ENCODE measurements at regions not wholly inside any gene's neighbourhood (a gene's known extent, or its start where the extent isn't known, plus 50 kb on each side); places are given as distances from the start of the nearest gene placed in this dataset.
"Not testable (repeated sequence)": the region's sequence is repeated elsewhere in the genome, so short reads cannot be mapped to it uniquely, and the experiment has no call there.

DNA sequence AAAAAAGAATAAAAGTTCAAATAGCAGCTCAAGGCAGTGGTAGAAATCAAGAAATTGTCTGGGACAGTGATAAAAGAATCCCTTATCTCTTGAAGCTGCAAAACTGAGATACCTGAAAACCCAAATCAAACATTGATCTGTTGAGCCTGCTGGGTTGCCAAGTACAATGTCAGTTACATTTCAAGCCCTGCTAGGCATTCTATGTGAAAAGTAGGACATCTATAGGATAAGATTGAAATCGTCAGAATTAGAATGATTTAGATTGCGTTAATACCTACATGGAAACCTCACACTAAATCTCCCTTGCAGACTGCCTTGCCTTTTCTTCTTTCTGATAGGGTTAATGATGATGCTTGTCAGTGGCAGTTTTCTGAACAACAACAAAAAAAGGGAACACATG is 1684.4 kb upstream of the B3GALT2 start:
- TF ChIP-seq, protein P1, sequence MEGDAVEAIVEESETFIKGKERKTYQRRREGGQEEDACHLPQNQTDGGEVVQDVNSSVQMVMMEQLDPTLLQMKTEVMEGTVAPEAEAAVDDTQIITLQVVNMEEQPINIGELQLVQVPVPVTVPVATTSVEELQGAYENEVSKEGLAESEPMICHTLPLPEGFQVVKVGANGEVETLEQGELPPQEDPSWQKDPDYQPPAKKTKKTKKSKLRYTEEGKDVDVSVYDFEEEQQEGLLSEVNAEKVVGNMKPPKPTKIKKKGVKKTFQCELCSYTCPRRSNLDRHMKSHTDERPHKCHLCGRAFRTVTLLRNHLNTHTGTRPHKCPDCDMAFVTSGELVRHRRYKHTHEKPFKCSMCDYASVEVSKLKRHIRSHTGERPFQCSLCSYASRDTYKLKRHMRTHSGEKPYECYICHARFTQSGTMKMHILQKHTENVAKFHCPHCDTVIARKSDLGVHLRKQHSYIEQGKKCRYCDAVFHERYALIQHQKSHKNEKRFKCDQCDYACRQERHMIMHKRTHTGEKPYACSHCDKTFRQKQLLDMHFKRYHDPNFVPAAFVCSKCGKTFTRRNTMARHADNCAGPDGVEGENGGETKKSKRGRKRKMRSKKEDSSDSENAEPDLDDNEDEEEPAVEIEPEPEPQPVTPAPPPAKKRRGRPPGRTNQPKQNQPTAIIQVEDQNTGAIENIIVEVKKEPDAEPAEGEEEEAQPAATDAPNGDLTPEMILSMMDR (conservative IDR thresholded peaks at IDR 0.05; ENCODE audit: low read depth, low read length): no peak
- no peak overlapping the region for H3K4me3 ChIP-seq (ENCODE audit: low read depth, low read length)
- DNase-seq (ENCODE audit: low read depth): no peak

DNA sequence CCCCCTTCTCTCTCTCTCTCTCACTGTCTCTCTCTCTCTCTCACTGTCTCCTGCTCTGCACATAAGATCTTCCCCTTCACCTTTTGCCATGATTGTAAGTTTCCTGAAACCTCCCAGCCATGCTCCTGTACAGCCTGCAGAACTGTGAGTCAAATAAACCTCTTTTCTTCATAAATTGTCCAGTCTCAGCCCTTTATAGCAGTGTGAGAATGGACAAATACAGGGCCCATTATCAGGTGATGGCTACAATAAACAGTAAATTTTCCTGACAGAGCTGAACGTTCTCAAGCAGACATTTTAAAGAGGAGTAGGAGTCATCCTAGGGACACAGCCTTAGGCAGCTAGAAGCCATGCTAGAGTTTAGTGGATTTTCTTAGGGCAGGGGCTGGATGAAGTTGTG is 1679.7 kb upstream of the B3GALT2 start:
- DNase-seq (ENCODE audit: low read depth): no peak
- TF ChIP-seq, protein P1 (conservative IDR thresholded peaks at IDR 0.05; ENCODE audit: low read depth, low read length): no peak
- no peak overlapping the region for H3K4me3 ChIP-seq (ENCODE audit: low read depth, low read length)

DNA sequence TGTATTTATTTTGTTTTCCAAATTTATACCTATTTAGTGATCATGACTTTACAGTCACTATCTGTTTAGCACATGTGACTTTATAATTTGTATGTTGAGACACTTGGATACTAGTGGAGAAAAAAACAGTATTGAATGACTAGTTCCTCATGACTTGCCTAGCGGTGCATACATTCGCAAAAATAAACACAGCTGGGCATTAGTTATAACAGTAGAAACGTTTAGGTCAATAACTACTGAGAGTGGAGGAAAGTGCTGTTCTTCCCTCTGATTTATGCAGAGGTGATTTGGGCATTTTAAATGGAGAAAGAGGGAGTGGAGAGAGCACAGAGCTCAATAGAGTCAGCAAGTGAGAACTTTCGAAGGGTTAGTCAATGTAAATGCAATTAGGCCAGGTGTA is 1679.0 kb upstream of the B3GALT2 start:
- no peak for DNase-seq (ENCODE audit: low read depth)
- H3K4me3 ChIP-seq (ENCODE audit: low read depth, low read length): no peak overlapping the region
- TF ChIP-seq, protein P1 (conservative IDR thresholded peaks at IDR 0.05; ENCODE audit: low read depth, low read length): no peak

DNA sequence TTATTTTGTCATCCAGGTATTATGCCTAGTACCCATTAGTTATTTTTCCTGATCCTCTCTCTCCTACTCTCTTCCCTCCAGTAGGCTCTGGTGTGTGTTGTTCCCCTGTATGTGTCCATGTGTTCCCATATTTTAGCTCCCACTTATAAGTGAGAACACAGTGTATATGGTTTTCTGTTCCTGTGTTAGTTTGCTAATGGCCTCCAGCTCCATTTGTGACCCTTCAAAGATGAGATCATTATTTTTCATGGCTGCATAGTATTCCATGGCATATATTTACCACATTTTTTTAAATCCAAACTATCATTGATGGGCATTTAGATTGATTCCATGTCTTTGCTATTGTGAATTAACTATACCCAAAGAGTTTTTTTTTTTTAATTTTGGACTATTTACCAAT is 1675.7 kb upstream of the B3GALT2 start:
- TF ChIP-seq, protein P1 (conservative IDR thresholded peaks at IDR 0.05; ENCODE audit: low read depth, low read length): no peak
- DNase-seq (ENCODE audit: low read depth): no peak
- no peak overlapping the region for H3K4me3 ChIP-seq (ENCODE audit: low read depth, low read length)

- no peak for DNase-seq (ENCODE audit: low read depth)
- TF ChIP-seq, protein P1 (conservative IDR thresholded peaks at IDR 0.05; ENCODE audit: low read depth, low read length): no peak
- H3K4me3 ChIP-seq (ENCODE audit: low read depth, low read length): no peak overlapping the region
Observed at GRCh38 chr1:194860248-194861201, 1674.1 kb upstream of the B3GALT2 start.

DNA sequence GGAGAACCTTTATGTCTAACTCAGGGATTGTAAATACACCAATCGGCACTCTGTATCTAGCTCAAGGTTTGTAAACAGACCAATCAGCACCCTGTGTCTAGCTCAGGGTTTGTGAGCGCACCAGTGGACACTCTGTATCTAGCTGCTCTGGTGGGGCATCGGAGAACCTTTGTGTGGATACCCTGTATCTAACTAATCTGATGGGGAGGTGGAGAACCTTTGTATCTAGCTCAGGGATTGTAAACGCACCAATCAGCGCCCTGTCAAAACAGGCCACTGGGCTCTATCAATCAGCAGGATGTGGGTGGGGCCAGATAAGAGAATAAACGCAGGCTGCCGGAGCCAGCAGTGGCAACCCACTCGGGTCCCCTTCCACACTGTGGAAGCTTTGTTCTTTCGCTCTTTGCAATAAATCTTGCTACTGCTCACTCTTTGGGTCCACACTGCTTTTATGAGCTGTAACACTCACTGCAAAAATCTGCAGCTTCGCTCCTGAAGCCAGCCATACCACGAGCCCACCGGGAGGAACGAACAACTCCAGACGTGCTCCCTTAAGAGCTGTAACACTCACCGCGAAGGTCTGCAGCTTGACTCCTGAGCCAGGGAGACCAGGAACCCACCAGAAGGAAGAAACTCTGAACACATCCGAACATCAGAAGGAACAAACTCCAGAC is 1673.2 kb upstream of the B3GALT2 start:
- DNase-seq (ENCODE audit: low read depth); H3K4me3 ChIP-seq (ENCODE audit: low read depth, low read length): not testable (repeated sequence)

DNA sequence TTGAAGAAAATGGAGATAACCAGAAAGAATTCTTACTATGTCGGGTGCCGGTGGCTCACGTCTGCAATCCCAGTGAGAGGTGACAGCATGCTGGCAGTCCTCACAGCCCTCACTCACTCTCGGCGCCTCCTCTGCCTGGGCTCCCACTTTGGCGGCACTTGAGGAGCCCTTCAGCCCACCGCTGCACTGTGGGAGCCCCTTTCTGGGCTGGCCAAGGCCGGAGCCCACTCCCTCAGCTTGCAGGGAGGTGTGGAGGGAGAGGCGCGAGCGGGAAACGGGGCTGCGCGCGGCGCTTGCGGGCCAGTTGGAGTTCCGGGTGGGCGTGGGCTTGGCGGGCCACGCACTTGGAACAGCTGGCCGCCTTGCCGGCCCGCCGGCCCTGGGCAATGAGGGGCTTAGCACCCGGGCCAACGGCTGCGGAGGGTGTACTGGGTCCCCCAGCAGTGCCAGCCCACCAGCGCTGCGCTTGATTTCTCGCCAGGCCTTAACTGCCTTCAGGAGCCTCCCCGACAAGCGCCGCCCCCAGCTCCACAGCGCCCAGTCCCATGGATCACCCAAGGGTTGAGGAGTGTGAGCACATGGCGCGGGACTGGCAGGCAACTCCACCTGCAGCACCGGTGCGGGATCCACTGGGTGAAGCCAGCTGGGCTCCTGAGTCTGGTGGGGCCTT is 1672.5 kb upstream of the B3GALT2 start:
- not testable (repeated sequence) for DNase-seq (ENCODE audit: low read depth); H3K4me3 ChIP-seq (ENCODE audit: low read depth, low read length)

Data from epithelial cell of proximal tubule (primary cell).